GM23338 (cell line): ENCODE measurements at regions not wholly inside any gene's neighbourhood (a gene's known extent, or its start where the extent isn't known, plus 50 kb on each side); places are given as distances from the start of the nearest gene placed in this dataset.

Source experiments
- ATAC-seq: fragments of 200-7000 bp; cut with Tn5 transposase; 3 replicates; pipeline ENCODE4 v1.9.1; 2020
- DNase-seq: peaks from one replicate; pipeline ENCODE4 v3.0.0-alpha.2; 2015; ENCODE audit warnings: low spot score
- H2AFZ ChIP-seq: fragments of 200-600 bp; sonication (generic); 2 replicates; pipeline ENCODE4 v1.8.0; 2016; ENCODE audit warnings: antibody characterized with exemption, mild to moderate bottlenecking, moderate library complexity
- H3F3A ChIP-seq: fragments of 200-600 bp; sonication (generic); replicated peaks from 2 replicates; pipeline ENCODE4 v1.8.0; 2017; ENCODE audit warnings: antibody characterized with exemption, mixed run types, low read depth
- H3K27ac ChIP-seq: fragments of 200-600 bp; sonication (generic); 2 replicates; pipeline ENCODE4 v1.6.1; 2016; ENCODE audit warnings: low read depth
- H3K27me3 ChIP-seq: fragments of 200-600 bp; sonication (generic); 2 replicates; pipeline ENCODE4 v1.8.0; 2016; ENCODE audit warnings: mild to moderate bottlenecking, mixed run types, moderate library complexity; ENCODE audit not compliant: insufficient read depth
- H3K36me3 ChIP-seq: fragments of 200-600 bp; sonication (generic); 2 replicates; pipeline ENCODE4 v1.8.0; 2016; ENCODE audit warnings: mild to moderate bottlenecking; ENCODE audit not compliant: insufficient read depth
- H3K4me1 ChIP-seq: fragments of 200-600 bp; sonication (generic); 2 replicates; pipeline ENCODE4 v1.8.0; 2016; ENCODE audit warnings: mild to moderate bottlenecking, moderate library complexity; ENCODE audit not compliant: insufficient read depth
- H3K4me2 ChIP-seq: fragments of 200-600 bp; sonication (generic); 2 replicates; pipeline ENCODE4 v1.7.1; 2017; ENCODE audit warnings: mixed run types
- H3K4me3 ChIP-seq: fragments of 200-600 bp; sonication (generic); 2 replicates; pipeline ENCODE4 v1.6.1; 2016; ENCODE audit warnings: mixed run types
- H3K79me2 ChIP-seq: fragments of 200-600 bp; sonication (generic); replicated peaks from 2 replicates; pipeline ENCODE4 v1.8.0; 2017; ENCODE audit warnings: mild to moderate bottlenecking; ENCODE audit not compliant: insufficient read depth
- H3K9me2 ChIP-seq: fragments of 200-600 bp; sonication (generic); 2 replicates; pipeline ENCODE4 v1.8.0; 2017; ENCODE audit not compliant: insufficient read depth
- H4K20me1 ChIP-seq: fragments of 200-600 bp; sonication (generic); replicated peaks from 2 replicates; pipeline ENCODE4 v1.8.0; 2017; ENCODE audit warnings: mild to moderate bottlenecking; ENCODE audit not compliant: insufficient read depth
- H3K27ac Mint-ChIP-seq: 2 replicates; pipeline ENCODE4 v1.8.0; 2020; ENCODE audit warnings: inconsistent platforms, mild to moderate bottlenecking, moderate library complexity, mixed read lengths
- H3K27me3 Mint-ChIP-seq: 3 replicates; pipeline ENCODE4 v1.8.0; 2022; ENCODE audit warnings: low read depth, mild to moderate bottlenecking, moderate library complexity, mixed read lengths, inconsistent platforms; ENCODE audit not compliant: insufficient read depth, poor library complexity
- H3K36me3 Mint-ChIP-seq: 3 replicates; pipeline ENCODE4 v1.8.0; 2021; ENCODE audit warnings: low read depth, mild to moderate bottlenecking, inconsistent platforms, moderate library complexity, mixed read lengths
- H3K4me1 Mint-ChIP-seq: 3 replicates; pipeline ENCODE4 v1.8.0; 2020; ENCODE audit warnings: mild to moderate bottlenecking, inconsistent platforms, mixed read lengths
- H3K4me3 Mint-ChIP-seq: 3 replicates; pipeline ENCODE4 v1.8.0; 2021; ENCODE audit warnings: moderate library complexity, mild to moderate bottlenecking, inconsistent platforms, mixed read lengths
- H3K9me3 Mint-ChIP-seq: 3 replicates; pipeline ENCODE4 v1.8.0; 2020; ENCODE audit warnings: moderate library complexity, mild to moderate bottlenecking, inconsistent platforms, mixed read lengths
- CREB1 ChIP-seq: fragments of 250-450 bp; sonication (Bioruptor Pico); IDR thresholded peaks from 2 replicates; pipeline ENCODE4 v1.5.0; 2020; ENCODE audit warnings: low read depth, mild to moderate bottlenecking, moderate library complexity
- EZH2 ChIP-seq: fragments of 200-600 bp; sonication (generic); IDR thresholded peaks from one replicate; pipeline ENCODE4 v1.8.0; 2017; ENCODE audit warnings: antibody characterized with exemption, mild to moderate bottlenecking, low read depth; ENCODE audit not compliant: unreplicated experiment
- JUNB ChIP-seq: IDR thresholded peaks from one replicate; pipeline ENCODE4 v1.6.1; 2016; ENCODE audit warnings: antibody characterized with exemption; ENCODE audit not compliant: unreplicated experiment
- NANOG ChIP-seq: IDR thresholded peaks from 2 replicates; pipeline ENCODE4 v1.6.1; 2016; ENCODE audit warnings: antibody characterized with exemption, borderline replicate concordance
- POLR2AphosphoS5 ChIP-seq: IDR thresholded peaks from 2 replicates; pipeline ENCODE4 v1.6.1; 2016; ENCODE audit warnings: antibody characterized with exemption, low read depth
- STAT1 ChIP-seq: IDR thresholded peaks from one replicate; pipeline ENCODE4 v1.6.1; 2016; ENCODE audit warnings: antibody characterized with exemption; ENCODE audit not compliant: unreplicated experiment
- ZNF331 ChIP-seq: fragments of 250-450 bp; sonication (Bioruptor Pico); IDR thresholded peaks from 2 replicates; pipeline ENCODE4 v1.5.0; 2020; ENCODE audit warnings: low read depth, mild to moderate bottlenecking, moderate library complexity
- TF ChIP-seq, protein P1 (sequence below): IDR thresholded peaks from one replicate; pipeline ENCODE4 v1.6.1; 2018; ENCODE audit warnings: antibody characterized with exemption; ENCODE audit not compliant: unreplicated experiment
- TF ChIP-seq, protein P2 (sequence below), 2 experiments: fragments of 200-600 bp in 1 of 2; sonication (generic) in 1 of 2; conservative IDR thresholded peaks; 2 replicates each; pipeline versions ENCODE4 v1.5.1 to v1.6.1; 2016 to 2017; ENCODE audit warnings: antibody characterized with exemption in 2 of 2, low read depth in 2 of 2, mild to moderate bottlenecking in 2 of 2, moderate library complexity in 1 of 2

- TF ChIP-seq EZH2 = no peak
- TF ChIP-seq POLR2AphosphoS5 = no peak
- TF ChIP-seq, protein P1, sequence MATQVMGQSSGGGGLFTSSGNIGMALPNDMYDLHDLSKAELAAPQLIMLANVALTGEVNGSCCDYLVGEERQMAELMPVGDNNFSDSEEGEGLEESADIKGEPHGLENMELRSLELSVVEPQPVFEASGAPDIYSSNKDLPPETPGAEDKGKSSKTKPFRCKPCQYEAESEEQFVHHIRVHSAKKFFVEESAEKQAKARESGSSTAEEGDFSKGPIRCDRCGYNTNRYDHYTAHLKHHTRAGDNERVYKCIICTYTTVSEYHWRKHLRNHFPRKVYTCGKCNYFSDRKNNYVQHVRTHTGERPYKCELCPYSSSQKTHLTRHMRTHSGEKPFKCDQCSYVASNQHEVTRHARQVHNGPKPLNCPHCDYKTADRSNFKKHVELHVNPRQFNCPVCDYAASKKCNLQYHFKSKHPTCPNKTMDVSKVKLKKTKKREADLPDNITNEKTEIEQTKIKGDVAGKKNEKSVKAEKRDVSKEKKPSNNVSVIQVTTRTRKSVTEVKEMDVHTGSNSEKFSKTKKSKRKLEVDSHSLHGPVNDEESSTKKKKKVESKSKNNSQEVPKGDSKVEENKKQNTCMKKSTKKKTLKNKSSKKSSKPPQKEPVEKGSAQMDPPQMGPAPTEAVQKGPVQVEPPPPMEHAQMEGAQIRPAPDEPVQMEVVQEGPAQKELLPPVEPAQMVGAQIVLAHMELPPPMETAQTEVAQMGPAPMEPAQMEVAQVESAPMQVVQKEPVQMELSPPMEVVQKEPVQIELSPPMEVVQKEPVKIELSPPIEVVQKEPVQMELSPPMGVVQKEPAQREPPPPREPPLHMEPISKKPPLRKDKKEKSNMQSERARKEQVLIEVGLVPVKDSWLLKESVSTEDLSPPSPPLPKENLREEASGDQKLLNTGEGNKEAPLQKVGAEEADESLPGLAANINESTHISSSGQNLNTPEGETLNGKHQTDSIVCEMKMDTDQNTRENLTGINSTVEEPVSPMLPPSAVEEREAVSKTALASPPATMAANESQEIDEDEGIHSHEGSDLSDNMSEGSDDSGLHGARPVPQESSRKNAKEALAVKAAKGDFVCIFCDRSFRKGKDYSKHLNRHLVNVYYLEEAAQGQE = no peak
- no peaks in the 10 kb centered on the region for H3F3A ChIP-seq
- H3K27ac Mint-ChIP-seq = no peak overlapping the region
- H3K9me2 ChIP-seq = peaks cover 4% of the 10 kb centered on the region; the same call in 1 of the 2 replicates
- H3K36me3 ChIP-seq = no peaks in the 10 kb centered on the region
- ATAC-seq = no peak
- H3K79me2 ChIP-seq = no peaks in the 10 kb centered on the region
- no peak overlapping the region for H3K27ac ChIP-seq
- no peaks in the 10 kb centered on the region for H3K9me3 Mint-ChIP-seq
- H3K27me3 ChIP-seq = peaks cover 20% of the 10 kb centered on the region
- H3K4me1 ChIP-seq = no peaks in the 10 kb centered on the region
- no peak for DNase-seq
- H3K27me3 Mint-ChIP-seq = peaks cover 1% of the 10 kb centered on the region
- no peak overlapping the region for H3K4me2 ChIP-seq
- H3K4me3 Mint-ChIP-seq = no peak overlapping the region
- H2AFZ ChIP-seq = no peak overlapping the region
- H4K20me1 ChIP-seq = no peaks in the 10 kb centered on the region
- H3K4me1 Mint-ChIP-seq = no peaks in the 10 kb centered on the region
- H3K4me3 ChIP-seq = no peak overlapping the region
- H3K36me3 Mint-ChIP-seq = no peaks in the 10 kb centered on the region
These were observed 293.8 kb upstream of the FBXL7 start for GRCh38 chr5:15206133-15206532.

- H3K27ac ChIP-seq = no peak overlapping the region
- H3K79me2 ChIP-seq = no peaks in the 10 kb centered on the region
- no peaks in the 10 kb centered on the region for H3K36me3 Mint-ChIP-seq
- peaks cover 23% of the 10 kb centered on the region for H3K27me3 ChIP-seq
- H3K36me3 ChIP-seq = no peaks in the 10 kb centered on the region
- ATAC-seq (no peak), DNase-seq (no peak)
- no peak overlapping the region for H3K4me2 ChIP-seq
- H3F3A ChIP-seq = no peaks in the 10 kb centered on the region
- peaks cover 3% of the 10 kb centered on the region; the same call in 1 of the 3 replicates for H3K9me3 Mint-ChIP-seq
- no peak overlapping the region for H3K4me3 ChIP-seq
- H3K9me2 ChIP-seq = peaks cover 4% of the 10 kb centered on the region; the same call in 1 of the 2 replicates
- H3K27ac Mint-ChIP-seq = no peak overlapping the region
- peaks cover 1% of the 10 kb centered on the region for H3K27me3 Mint-ChIP-seq
- no peaks in the 10 kb centered on the region for H3K4me1 Mint-ChIP-seq
- no peaks in the 10 kb centered on the region for H3K4me1 ChIP-seq
- no peak for TF ChIP-seq STAT1
- H3K4me3 Mint-ChIP-seq = no peak overlapping the region
- H2AFZ ChIP-seq = no peak overlapping the region
- no peaks in the 10 kb centered on the region for H4K20me1 ChIP-seq
These were observed 296.6 kb upstream of the FBXL7 start for GRCh38 chr5:15203376-15203775.

GRCh38 chr5:15191012-15191411, 309.0 kb upstream of the FBXL7 start:
- Histone ChIP-seq H3K4me3 (no peak overlapping the region), H3K27ac (no peak overlapping the region), H3K4me1 (no peaks in the 10 kb centered on the region), H3K27me3 (no peaks in the 10 kb centered on the region), H3K4me2 (no peak overlapping the region), H4K20me1 (no peaks in the 10 kb centered on the region), H3F3A (no peaks in the 10 kb centered on the region), H2AFZ (no peak overlapping the region), H3K36me3 (no peaks in the 10 kb centered on the region; the same call in 1 of the 2 replicates), H3K79me2 (no peaks in the 10 kb centered on the region), H3K9me2 (no peaks in the 10 kb centered on the region)
- H3K9me3 Mint-ChIP-seq = no peaks in the 10 kb centered on the region; the same call in 1 of the 3 replicates
- no peak overlapping the region for H3K27ac Mint-ChIP-seq
- no peak overlapping the region for H3K4me3 Mint-ChIP-seq
- H3K4me1 Mint-ChIP-seq = no peaks in the 10 kb centered on the region
- DNase-seq (no peak), ATAC-seq (no peak)
- no peaks in the 10 kb centered on the region; the same call in 2 of the 3 replicates for H3K36me3 Mint-ChIP-seq
- TF ChIP-seq ZNF331 (CRISPR knock-in tag) (no peak), NANOG (no peak), JUNB (no peak), POLR2AphosphoS5 (no peak), EZH2 (no peak), CREB1 (CRISPR knock-in tag) (no peak), STAT1 (no peak)
- TF ChIP-seq, protein P2, sequence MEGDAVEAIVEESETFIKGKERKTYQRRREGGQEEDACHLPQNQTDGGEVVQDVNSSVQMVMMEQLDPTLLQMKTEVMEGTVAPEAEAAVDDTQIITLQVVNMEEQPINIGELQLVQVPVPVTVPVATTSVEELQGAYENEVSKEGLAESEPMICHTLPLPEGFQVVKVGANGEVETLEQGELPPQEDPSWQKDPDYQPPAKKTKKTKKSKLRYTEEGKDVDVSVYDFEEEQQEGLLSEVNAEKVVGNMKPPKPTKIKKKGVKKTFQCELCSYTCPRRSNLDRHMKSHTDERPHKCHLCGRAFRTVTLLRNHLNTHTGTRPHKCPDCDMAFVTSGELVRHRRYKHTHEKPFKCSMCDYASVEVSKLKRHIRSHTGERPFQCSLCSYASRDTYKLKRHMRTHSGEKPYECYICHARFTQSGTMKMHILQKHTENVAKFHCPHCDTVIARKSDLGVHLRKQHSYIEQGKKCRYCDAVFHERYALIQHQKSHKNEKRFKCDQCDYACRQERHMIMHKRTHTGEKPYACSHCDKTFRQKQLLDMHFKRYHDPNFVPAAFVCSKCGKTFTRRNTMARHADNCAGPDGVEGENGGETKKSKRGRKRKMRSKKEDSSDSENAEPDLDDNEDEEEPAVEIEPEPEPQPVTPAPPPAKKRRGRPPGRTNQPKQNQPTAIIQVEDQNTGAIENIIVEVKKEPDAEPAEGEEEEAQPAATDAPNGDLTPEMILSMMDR (conservative IDR thresholded peaks at IDR 0.05; ENCODE audit: low read depth in 2 of 2) = peak; percentile 25 to 45
- TF ChIP-seq, protein P1 = no peak
- H3K27me3 Mint-ChIP-seq = no peaks in the 10 kb centered on the region
